ENCODE measurements at regions not wholly inside any gene's neighbourhood (a gene's known extent, or its start where the extent isn't known, plus 50 kb on each side); places are given as distances from the start of the nearest gene placed in this dataset.

GRCh38 chr7:68280931-68281330, 1284.3 kb downstream of the TYW1 start:
- no peaks in the 10 kb centered on the region for H3K27me3 ChIP-seq (ENCODE audit: control insufficient read depth, low read length)
- H3F3A ChIP-seq (ENCODE audit: control insufficient read depth, insufficient read depth) = no peaks in the 10 kb centered on the region
- no peak overlapping the region for H3K4me2 ChIP-seq (ENCODE audit: low read length)
- no peaks in the 10 kb centered on the region for H3K36me3 ChIP-seq (ENCODE audit: control insufficient read depth, low read length)
- no peaks in the 10 kb centered on the region for H3K79me2 ChIP-seq (ENCODE audit: control insufficient read depth, low read length)
- no peaks in the 10 kb centered on the region for H3K9me2 ChIP-seq (replicated peaks; ENCODE audit: control insufficient read depth, low read length)
- no peaks in the 10 kb centered on the region for H4K20me1 ChIP-seq (ENCODE audit: control insufficient read depth, insufficient read depth, low read depth, low read length)
- TF ChIP-seq EZH2phosphoT487 (IDR thresholded peaks at IDR 0.05; ENCODE audit: borderline replicate concordance, low read length) (no peak), CTCF (IDR thresholded peaks at IDR 0.05; ENCODE audit: low read depth, low read length, poor library complexity, severe bottlenecking) (no peak)
- peaks cover 10% of the 10 kb centered on the region; the same call in 1 of the 2 replicates for H3K9me3 ChIP-seq (ENCODE audit: control insufficient read depth, insufficient read depth, low read length)
- no peak overlapping the region for H3K4me3 ChIP-seq (ENCODE audit: low read length)
- no peaks in the 10 kb centered on the region for H3K4me1 ChIP-seq (ENCODE audit: control insufficient read depth, low read length)
- H3K27ac ChIP-seq (ENCODE audit: low read depth, low read length) = no peak overlapping the region

GRCh38 chr7:68288144-68288593, 1291.5 kb downstream of the TYW1 start:
- Histone ChIP-seq H3K27ac (ENCODE audit: low read depth, low read length) (no peak overlapping the region), H3K79me2 (ENCODE audit: control insufficient read depth, low read length) (no peaks in the 10 kb centered on the region)

GRCh38 chr7:68291710-68292109, 1295.1 kb downstream of the TYW1 start:
- H3K9me2 ChIP-seq (replicated peaks; ENCODE audit: control insufficient read depth, low read length) = no peaks in the 10 kb centered on the region
- no peaks in the 10 kb centered on the region for H4K20me1 ChIP-seq (ENCODE audit: control insufficient read depth, insufficient read depth, low read depth, low read length)
- no peaks in the 10 kb centered on the region for H3F3A ChIP-seq (ENCODE audit: control insufficient read depth, insufficient read depth)
- H3K27me3 ChIP-seq (ENCODE audit: control insufficient read depth, low read length) = no peaks in the 10 kb centered on the region
- no peak overlapping the region for H3K4me3 ChIP-seq (ENCODE audit: low read length)
- H3K27ac ChIP-seq (ENCODE audit: low read depth, low read length) = no peak overlapping the region
- TF ChIP-seq EZH2phosphoT487 (IDR thresholded peaks at IDR 0.05; ENCODE audit: borderline replicate concordance, low read length) (no peak), CTCF (IDR thresholded peaks at IDR 0.05; ENCODE audit: low read depth, low read length, poor library complexity, severe bottlenecking) (no peak)
- H3K4me1 ChIP-seq (ENCODE audit: control insufficient read depth, low read length) = no peaks in the 10 kb centered on the region
- no peaks in the 10 kb centered on the region for H3K79me2 ChIP-seq (ENCODE audit: control insufficient read depth, low read length)
- no peak overlapping the region for H3K4me2 ChIP-seq (ENCODE audit: low read length)
- H3K9me3 ChIP-seq (ENCODE audit: control insufficient read depth, insufficient read depth, low read length) = no peaks in the 10 kb centered on the region
- H3K36me3 ChIP-seq (ENCODE audit: control insufficient read depth, low read length) = no peaks in the 10 kb centered on the region

More at GRCh38 chr7:68288144-68288593, 1291.5 kb downstream of the TYW1 start:
- TF ChIP-seq CTCF (IDR thresholded peaks at IDR 0.05; ENCODE audit: low read depth, low read length, poor library complexity, severe bottlenecking) = no peak
- no peaks in the 10 kb centered on the region for H3K36me3 ChIP-seq (ENCODE audit: control insufficient read depth, low read length)
- no peaks in the 10 kb centered on the region for H4K20me1 ChIP-seq (ENCODE audit: control insufficient read depth, insufficient read depth, low read depth, low read length)
- no peak overlapping the region for H3K4me2 ChIP-seq (ENCODE audit: low read length)
- H3K9me3 ChIP-seq (ENCODE audit: control insufficient read depth, insufficient read depth, low read length) = no peaks in the 10 kb centered on the region
- H3K9me2 ChIP-seq (replicated peaks; ENCODE audit: control insufficient read depth, low read length) = no peaks in the 10 kb centered on the region
- H3K27me3 ChIP-seq (ENCODE audit: control insufficient read depth, low read length) = no peaks in the 10 kb centered on the region
- no peaks in the 10 kb centered on the region for H3K4me1 ChIP-seq (ENCODE audit: control insufficient read depth, low read length)
- H3K4me3 ChIP-seq (ENCODE audit: low read length) = no peak overlapping the region
- H3F3A ChIP-seq (ENCODE audit: control insufficient read depth, insufficient read depth) = no peaks in the 10 kb centered on the region

- Histone ChIP-seq H3F3A (ENCODE audit: control insufficient read depth, insufficient read depth) (no peaks in the 10 kb centered on the region), H3K79me2 (ENCODE audit: control insufficient read depth, low read length) (no peaks in the 10 kb centered on the region), H3K4me2 (ENCODE audit: low read length) (no peak overlapping the region)
Measured at GRCh38 chr7:68295386-68295785, 1298.8 kb downstream of the TYW1 start.

More at GRCh38 chr7:68295386-68295785, 1298.8 kb downstream of the TYW1 start:
- Histone ChIP-seq H3K27me3 (ENCODE audit: control insufficient read depth, low read length) (no peaks in the 10 kb centered on the region), H3K4me1 (ENCODE audit: control insufficient read depth, low read length) (no peaks in the 10 kb centered on the region), H3K27ac (ENCODE audit: low read depth, low read length) (no peak overlapping the region), H3K36me3 (ENCODE audit: control insufficient read depth, low read length) (no peaks in the 10 kb centered on the region), H4K20me1 (ENCODE audit: control insufficient read depth, insufficient read depth, low read depth, low read length) (no peaks in the 10 kb centered on the region), H3K9me3 (ENCODE audit: control insufficient read depth, insufficient read depth, low read length) (no peaks in the 10 kb centered on the region), H3K4me3 (ENCODE audit: low read length) (no peak overlapping the region), H3K9me2 (replicated peaks; ENCODE audit: control insufficient read depth, low read length) (no peaks in the 10 kb centered on the region)
- TF ChIP-seq EZH2phosphoT487 (IDR thresholded peaks at IDR 0.05; ENCODE audit: borderline replicate concordance, low read length) = no peak
- no peak for TF ChIP-seq CTCF (IDR thresholded peaks at IDR 0.05; ENCODE audit: low read depth, low read length, poor library complexity, severe bottlenecking)

All from DOHH2 (cell line).